Astrocyte (in vitro differentiated cells and primary cell): ENCODE measurements at regions not wholly inside any gene's neighbourhood (a gene's known extent, or its start where the extent isn't known, plus 50 kb on each side); places are given as distances from the start of the nearest gene placed in this dataset.

ENCODE experiments used
- CTCF ChIP-seq: IDR thresholded peaks from 2 replicates; pipeline ENCODE4 v1.5.1; 2011; ENCODE audit warnings: low read depth, mild to moderate bottlenecking, inconsistent platforms, low read length, moderate library complexity; ENCODE audit not compliant: insufficient read depth
- EZH2 ChIP-seq: IDR thresholded peaks from 2 replicates; pipeline ENCODE4 v1.6.1; 2012; ENCODE audit warnings: mild to moderate bottlenecking, low read length, inconsistent platforms; ENCODE audit not compliant: insufficient read depth

GRCh38 chr13:72386138-72386684 is 341.2 kb downstream of the MZT1 start:
- no peak for TF ChIP-seq CTCF
- no peak for TF ChIP-seq EZH2
